NCI-H1694 treated with DMSO at 0.1 percent for 48 hours (cell line): ENCODE measurements at regions not wholly inside any gene's neighbourhood (a gene's known extent, or its start where the extent isn't known, plus 50 kb on each side); places are given as distances from the start of the nearest gene placed in this dataset.
"Not testable (repeated sequence)": the region's sequence is repeated elsewhere in the genome, so short reads cannot be mapped to it uniquely, and the experiment has no call there.

ENCODE experiments used
- DNase-seq: peaks from one replicate; lab custom pipeline; 2025; lab: John Stamatoyannopoulos, UW

GRCh38 chr2:7525746-7526145 lies 608.5 kb downstream of the RNF144A start:
- DNase-seq, result no peak

DNA sequence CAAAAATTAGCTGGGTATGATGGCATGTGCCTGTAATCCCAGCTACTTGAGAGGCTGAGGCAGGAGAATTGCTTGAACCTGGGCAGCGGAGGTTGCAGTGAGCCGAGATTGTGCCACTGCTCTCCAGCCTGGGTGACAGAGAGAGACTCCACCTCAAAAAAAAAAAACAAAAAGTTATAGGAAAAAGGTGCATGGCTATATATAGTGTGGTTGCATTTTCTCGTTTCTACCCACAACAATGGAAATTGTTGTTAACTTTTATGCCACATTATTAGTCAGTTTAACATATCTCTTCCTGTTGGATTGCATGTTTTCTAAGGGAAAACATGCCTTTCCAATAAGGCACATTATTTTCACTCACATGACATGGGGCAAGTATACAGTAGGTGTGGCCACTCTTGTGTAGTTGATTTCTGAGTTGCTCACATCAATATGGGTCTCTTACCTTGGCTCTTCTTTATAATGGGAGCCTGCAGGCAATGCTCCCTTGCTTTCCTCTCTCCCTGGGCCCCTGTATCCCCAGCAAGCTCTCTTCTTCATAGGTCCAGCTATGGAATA lies 610.0 kb downstream of the RNF144A start:
- DNase-seq, result no peak

GRCh38 chr2:7530001-7530400 lies 612.8 kb downstream of the RNF144A start:
- no peak for DNase-seq

DNA sequence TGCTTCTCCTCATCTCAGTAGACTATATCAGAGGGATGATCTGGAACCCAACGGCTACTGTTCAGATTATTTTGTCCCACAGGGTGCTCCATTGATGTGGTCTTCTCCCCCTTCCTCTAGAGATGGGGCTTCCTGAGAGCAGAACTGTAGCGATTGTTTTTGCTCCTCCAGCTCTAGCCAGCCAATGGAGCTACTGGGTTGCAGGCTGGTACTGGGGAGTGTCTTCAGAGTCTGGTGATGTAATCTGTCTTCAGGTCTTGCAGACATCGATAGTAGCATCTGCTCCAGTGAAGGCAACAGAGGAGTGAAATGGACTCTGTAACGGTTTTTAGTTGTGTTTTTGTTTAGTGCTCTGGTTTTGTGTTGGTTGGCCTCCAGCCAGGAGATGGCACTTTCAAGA lies 621.9 kb downstream of the RNF144A start:
- no peak for DNase-seq

GRCh38 chr2:7539760-7540159 lies 622.5 kb downstream of the RNF144A start:
- DNase-seq, result no peak

DNA sequence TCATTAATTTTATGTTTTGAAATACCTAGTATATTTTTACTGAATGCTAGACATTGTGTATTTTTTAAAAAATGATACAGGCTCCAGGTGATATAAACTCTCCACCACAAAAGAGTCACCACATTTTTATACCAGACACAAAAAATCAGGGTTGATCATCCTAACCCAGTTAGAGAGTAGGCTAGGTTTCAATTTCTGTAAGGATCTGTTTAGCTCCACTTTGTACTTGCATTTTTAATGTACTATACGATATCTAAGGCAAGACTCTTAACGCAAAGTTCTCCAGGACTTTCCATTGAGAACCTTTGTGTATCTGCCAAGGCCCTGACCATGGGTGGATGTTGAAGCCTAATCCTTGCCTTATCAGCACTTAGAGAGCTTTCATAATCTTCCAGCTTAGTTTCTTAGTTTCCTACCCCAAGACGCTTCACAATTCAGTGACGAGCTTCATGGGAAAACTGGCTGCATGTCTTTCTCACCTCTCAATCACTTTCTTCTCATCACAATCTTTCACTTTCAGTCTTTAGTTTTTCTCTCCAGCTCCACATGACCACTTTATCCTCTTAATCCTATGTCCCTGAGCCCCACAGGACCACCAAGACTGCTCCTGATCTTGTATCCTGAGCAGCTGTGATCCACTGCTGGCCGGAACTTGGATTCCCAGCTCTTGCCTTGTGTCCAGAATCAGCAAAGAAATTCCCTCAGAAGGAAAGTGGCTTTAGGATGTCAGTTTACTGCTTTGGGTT lies 635.8 kb downstream of the RNF144A start:
- DNase-seq, result no peak

GRCh38 chr2:7555260-7555659 lies 638.0 kb downstream of the RNF144A start:
- no peak for DNase-seq

- DNase-seq, result no peak
Observed at GRCh38 chr2:7557376-7557775, 640.2 kb downstream of the RNF144A start.

- no peak for DNase-seq
Observed at GRCh38 chr2:7559791-7560190, 642.6 kb downstream of the RNF144A start.

GRCh38 chr2:7566382-7566881 lies 649.2 kb downstream of the RNF144A start:
- DNase-seq, result no peak

GRCh38 chr2:7567116-7567515 lies 649.9 kb downstream of the RNF144A start:
- DNase-seq, result not testable (repeated sequence)

GRCh38 chr2:7567646-7568045 lies 650.4 kb downstream of the RNF144A start:
- no peak for DNase-seq

- no peak for DNase-seq
Observed at GRCh38 chr2:7570247-7570646, 653.0 kb downstream of the RNF144A start.

DNA sequence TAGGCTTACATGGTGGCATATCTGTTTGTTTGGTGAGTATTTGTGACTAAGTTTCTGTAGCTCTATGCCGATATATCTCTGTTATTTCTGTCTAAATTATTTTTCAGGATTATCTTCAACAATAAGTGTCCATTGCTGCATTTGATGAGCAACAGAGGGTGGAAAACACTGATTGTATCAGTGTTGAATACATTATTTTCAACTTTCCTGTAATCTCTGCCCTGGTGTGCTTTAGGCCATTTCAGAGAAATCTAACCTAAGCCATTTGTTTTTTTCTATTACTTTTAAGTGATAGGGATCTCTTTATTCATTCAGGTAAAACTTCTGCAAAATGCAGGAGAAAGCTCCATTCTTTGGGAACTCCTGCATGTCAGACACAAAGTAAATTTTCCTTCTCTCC lies 654.5 kb downstream of the RNF144A start:
- no peak for DNase-seq

DNA sequence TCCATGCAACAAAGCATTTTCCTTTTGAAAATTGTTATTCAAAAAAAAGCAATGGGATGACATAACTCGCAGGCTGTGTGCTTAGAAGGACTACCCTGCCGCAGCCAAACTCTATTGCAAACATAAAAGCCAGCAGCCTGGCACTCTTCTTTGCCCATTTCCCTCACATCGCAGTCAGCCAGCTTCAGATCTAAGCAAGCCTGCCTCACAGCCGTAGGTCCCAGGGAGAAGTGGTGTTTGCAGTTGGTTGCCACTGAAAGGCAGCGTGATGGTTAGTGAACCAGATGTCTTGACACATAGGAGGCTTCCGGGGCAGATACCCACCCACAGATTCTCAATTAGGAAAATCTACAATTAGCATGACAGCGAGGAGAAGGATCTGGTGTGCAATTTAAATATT lies 655.2 kb downstream of the RNF144A start:
- DNase-seq, result no peak

DNA sequence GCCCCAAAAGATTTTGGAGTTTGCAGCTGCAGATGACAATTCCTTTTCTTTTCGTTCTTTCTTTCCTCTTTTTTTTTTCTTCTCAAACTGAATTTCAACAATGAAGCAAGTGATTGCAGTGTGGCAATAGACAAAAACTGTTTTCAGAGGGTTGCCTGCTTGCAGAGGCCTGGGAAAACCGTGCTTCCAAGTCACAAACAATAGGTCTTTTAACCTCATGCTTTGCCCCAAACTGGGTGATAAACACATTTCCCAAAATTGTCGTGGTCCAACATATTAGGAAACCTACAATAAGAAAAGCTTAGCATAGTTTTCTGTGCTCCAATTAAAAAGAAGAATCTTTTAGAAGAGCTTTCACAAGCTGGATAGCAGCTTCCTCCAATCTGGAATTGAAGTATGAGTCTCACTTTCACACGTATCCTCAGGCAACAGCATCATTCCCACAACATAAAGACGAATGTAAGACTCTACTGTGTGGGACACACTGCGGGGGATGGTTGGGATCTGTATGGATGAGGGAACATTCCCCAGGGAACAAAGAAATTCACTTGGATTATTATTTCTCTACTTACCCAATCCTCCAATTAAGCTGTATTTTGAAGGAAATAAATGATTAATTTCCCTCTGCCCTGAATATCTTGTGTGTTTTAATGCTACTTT lies 656.1 kb downstream of the RNF144A start:
- DNase-seq, result no peak

DNA sequence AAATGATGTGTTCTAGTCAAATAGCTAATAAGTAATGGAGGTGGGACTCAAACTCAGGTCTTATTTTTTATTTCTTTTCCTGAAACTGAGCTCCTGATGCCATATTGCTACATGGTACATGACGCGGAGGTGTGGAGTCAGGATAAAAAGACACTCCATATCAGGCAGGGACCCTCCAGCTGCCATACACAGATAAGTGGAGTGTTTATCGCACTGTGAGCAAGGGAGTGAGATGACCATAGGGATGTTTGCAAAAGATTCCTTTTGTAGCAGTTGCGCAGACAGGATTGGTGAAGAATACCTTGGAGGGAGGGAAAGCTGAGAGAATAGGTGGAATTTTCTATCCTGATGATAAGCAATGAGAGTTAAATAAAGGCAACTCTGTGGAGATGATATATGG lies 657.2 kb downstream of the RNF144A start:
- DNase-seq, result no peak

DNA sequence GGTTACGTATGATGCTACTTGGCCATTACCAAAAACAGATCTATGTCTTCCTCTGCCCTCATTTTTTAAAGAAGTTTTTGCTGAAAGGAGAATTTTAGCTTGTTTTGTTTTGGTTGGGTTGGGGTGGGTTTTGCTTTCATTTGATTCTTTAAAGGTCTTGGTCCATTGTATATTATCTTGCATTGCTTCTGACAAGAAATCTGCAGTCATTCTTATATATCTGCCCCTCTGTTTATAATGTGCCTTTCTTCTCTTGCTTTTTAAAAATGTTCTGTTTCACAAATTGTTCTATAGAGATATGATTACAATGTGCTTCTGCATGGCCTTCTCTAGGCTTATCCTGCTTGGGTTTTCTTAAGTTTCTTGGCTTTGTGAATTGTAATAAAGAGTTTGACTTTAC lies 660.6 kb downstream of the RNF144A start:
- no peak for DNase-seq

DNA sequence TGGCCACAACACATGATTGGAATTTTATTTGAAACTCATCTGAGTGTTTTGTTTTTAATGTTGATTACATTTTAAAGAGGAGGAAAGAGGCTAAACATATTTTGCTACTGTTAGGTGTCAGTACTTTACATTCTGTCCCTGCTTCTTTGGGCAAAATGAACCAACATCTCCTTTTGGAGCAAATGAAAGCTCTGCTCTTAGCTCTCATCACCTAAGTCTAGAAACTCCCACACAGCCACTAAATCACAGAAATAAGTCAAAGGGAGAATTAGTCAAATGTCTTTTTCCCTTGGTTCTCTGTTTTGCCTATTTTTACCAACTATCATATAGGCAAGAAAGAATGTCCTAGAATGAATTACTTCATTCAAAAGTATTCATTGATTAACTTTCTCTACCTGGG lies 666.8 kb downstream of the RNF144A start:
- no peak for DNase-seq

DNA sequence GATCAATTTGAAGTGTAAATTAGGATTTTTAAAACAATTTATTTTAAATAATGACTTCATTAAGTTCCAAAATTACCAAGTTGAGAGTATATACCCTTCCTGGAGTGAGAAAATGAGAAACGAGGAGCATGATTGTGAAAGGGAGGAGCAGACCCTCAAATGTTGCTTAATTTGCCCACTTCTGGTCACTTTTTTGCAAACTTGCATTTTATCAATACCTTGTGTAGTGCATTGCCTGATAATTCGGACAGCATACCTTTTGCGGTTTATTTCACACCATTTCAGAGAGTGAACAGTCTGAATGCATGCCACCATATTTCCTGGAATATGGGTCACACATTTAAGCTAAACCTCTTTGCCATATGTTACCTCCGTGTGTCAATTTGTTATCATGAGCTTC lies 669.7 kb downstream of the RNF144A start:
- DNase-seq, result no peak

DNA sequence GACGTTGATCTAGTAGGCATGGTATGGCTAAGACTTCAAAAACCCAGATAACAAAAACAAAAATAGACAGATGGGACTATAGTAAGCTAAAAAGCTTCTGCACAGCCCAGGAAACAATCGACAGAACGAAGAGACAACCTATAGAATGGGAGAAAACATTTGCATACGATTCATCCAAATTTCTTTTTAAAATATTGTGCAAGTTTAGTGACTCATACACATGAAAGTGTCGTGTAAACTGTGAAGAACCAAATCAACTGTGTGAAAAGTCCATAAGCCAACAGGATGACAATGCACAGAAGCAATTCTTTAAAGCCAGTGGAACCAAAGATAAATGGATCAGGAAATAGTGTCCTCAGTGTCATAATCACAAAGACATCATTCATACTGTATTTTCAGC lies 671.1 kb downstream of the RNF144A start:
- DNase-seq, result no peak

DNA sequence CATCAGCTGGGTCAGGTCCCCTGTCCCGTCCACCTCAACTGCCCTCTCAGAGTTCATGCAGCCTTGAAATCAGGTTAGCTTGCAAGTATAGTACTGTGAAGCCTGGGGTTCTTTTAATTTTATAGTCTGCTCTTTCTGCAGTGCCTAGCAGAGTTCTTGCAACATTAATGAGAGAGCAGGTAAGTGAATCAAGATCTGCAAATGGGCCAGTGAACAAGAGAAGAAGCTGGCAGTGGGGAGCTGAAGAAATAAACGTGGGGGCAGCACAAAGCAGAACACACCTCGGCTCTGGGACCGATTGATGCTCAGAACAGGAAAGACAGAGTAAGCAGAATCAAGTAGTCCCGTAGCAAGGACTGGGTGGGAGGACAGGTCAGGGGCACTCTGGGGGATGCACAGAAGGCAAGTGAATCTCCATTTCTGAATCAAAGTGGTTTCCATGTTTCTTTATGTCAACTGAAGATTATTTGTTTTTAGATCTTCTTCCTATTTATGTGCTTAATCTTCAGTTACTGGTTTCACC lies 675.5 kb downstream of the RNF144A start:
- no peak for DNase-seq

GRCh38 chr2:7593360-7593759 lies 676.1 kb downstream of the RNF144A start:
- no peak for DNase-seq
